Sigmoid colon (tissue), 6 donors: ENCODE measurements at regions not wholly inside any gene's neighbourhood (a gene's known extent, or its start where the extent isn't known, plus 50 kb on each side); places are given as distances from the start of the nearest gene placed in this dataset.

Experiments used
- DNase-seq: peaks from one replicate; pipeline ENCODE4 v3.0.0-alpha.2; 2019
- H3K27ac ChIP-seq, 4 donors: fragments of 200-600 bp; sonication (generic); one replicate each; pipeline ENCODE4 v1.5.1; 2016 to 2019; ENCODE audit warnings: mild to moderate bottlenecking in 1 of 4
- H3K27me3 ChIP-seq, 3 donors: fragments of 200-600 bp; sonication (generic); one replicate each; pipeline ENCODE4 v1.5.1; 2019; ENCODE audit warnings: mild to moderate bottlenecking in 1 of 3
- H3K36me3 ChIP-seq, 4 donors: fragments of 200-600 bp; sonication (generic); one replicate each; pipeline ENCODE4 v1.5.1; 2016 to 2019
- H3K4me1 ChIP-seq, 4 donors: fragments of 200-600 bp; sonication (generic); one replicate each; pipeline ENCODE4 v1.5.1; 2017 to 2019
- H3K4me3 ChIP-seq, 4 donors: fragments of 200-600 bp; sonication (generic); one replicate each; pipeline ENCODE4 v1.5.1; 2017 to 2019; ENCODE audit warnings: mild to moderate bottlenecking in 2 of 4, moderate library complexity in 1 of 4
- H3K9me3 ChIP-seq, 4 donors: fragments of 200-600 bp in 3 of 4; sonication (generic) in 3 of 4; one replicate each; pipeline versions ENCODE4 v1.5.1 to v1.6.1; 2013 to 2019
- EP300 ChIP-seq, 4 donors: sonication (generic); formaldehyde crosslinking; IDR thresholded peaks; one replicate each; pipeline ENCODE4 v1.6.1; 2017; ENCODE audit warnings: antibody characterized with exemption in 4 of 4
- POLR2A ChIP-seq, 2 donors: fragments of 450-650 bp; IDR thresholded peaks; one replicate each; pipeline ENCODE4 v1.6.1; 2016; ENCODE audit warnings: antibody characterized with exemption in 2 of 2, mild to moderate bottlenecking in 2 of 2, moderate library complexity in 2 of 2
- POLR2AphosphoS5 ChIP-seq, 4 donors: sonication (generic); formaldehyde crosslinking; IDR thresholded peaks; one replicate each; pipeline ENCODE4 v1.6.1; 2017; ENCODE audit warnings: antibody characterized with exemption in 4 of 4
- WGBS, 2 donors: extraction: QIAGEN DNeasy Blood & Tissue Kit; methylation state at CpG; one replicate each; pipeline ENCODE4 v1.1.7; 2013; 5-methylcytosine and 5-hydroxymethylcytosine counted together
- intact Hi-C: fragments of 100-400 bp; cut with DNase I; formaldehyde crosslinking; loops from one replicate; pipeline ENCODE4 v1.15.1; 2023
- TF ChIP-seq, protein P1 (sequence below), 4 experiments: fragments of 450-650 bp in 3 of 4; fragments of 200-600 bp in 1 of 4; IDR thresholded peaks; one replicate each; pipeline ENCODE4 v1.5.1; 2016 to 2019; ENCODE audit warnings: antibody characterized with exemption in 4 of 4, mild to moderate bottlenecking in 3 of 4, moderate library complexity in 2 of 4
- donor health status: healthy with polysubstance abuse.
- donor health status: healthy.

DNA sequence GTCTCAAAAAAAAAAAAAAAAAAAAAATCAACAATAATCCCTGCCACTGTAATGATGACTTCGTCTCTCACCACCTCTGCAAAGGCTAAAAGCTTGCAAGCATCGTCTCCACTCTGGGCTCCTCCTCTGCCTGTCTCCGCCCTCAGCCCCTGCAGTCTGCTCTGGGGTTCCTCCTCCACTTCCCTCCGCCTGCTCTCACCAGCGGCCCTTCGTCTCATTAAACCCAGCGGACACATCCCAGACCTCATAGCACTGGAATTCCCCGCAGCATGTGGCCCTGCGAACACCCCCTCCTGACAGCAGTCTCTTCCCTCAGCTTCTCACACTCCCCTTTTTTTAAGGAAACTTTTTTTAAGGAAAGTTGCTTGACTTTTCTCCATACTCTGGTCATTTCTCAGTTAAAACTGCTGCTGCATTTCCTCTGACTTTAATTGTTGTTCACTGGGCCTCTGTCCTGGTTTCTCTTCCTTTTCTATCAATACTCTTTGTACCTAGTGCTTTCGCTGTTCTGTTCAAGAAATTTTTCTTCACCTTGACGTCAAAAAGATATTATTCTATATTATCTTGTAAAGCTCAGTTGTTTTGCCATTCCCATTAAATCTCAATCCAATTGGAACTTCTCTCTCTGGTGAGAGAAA lies 70.9 kb upstream of the PLEKHG1 start:
- Histone ChIP-seq H3K4me3 (no peak overlapping the region), H3K4me1 (peaks cover 0 to 31% (median 23%) of the 10 kb centered on the region in 4 donors), H3K27ac (peak overlapping the region in 3 of 4 donors; percentile 62 to 79 (median 77)), H3K36me3 (no peaks in the 10 kb centered on the region), H3K9me3 (no peaks in the 10 kb centered on the region), H3K27me3 (no peaks in the 10 kb centered on the region)
- intact Hi-C loops: loop anchor here (5.0 kb wide), 1 partner anchor 69 kb away; the partner anchor contains the start of gene PLEKHG1
- 48 to 72% methylated on average over 11 of the region's 11 CpGs for WGBS, 2 donors
- DNase-seq: peak; percentile 91
- TF ChIP-seq POLR2AphosphoS5 (IDR thresholded peaks at IDR 0.05): peak; percentile 47 to 89 (median 83)
- TF ChIP-seq EP300 (IDR thresholded peaks at IDR 0.05): peak in 2 of 4 donors; percentile 40 to 53
- no peak for TF ChIP-seq POLR2A (IDR thresholded peaks at IDR 0.05)

DNA sequence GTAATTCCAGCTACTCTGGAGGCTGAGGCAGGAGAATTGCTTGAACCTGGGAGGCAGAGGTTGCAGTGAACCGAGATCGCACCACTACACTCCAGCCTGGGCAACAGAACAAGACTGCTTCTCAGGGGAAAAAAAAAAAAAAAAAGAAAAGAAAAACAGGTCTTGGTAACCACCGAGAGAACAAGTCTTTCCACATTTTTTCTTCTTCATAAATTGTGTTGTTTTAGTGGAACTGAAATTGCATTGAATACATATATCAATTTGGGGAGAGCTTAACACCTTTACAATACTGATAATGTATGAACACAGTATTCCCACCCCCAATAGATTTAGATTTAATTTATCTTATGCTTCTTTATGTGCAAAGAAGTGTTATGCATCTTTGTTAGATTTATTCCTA lies 70.0 kb upstream of the PLEKHG1 start:
- WGBS, 2 donors: 68 to 80% methylated on average over 3 of the region's 3 CpGs
- intact Hi-C loops: loop anchor here (5.0 kb wide), 1 partner anchor 68 kb away; the partner anchor contains the start of gene PLEKHG1
- H3K27ac ChIP-seq: peak overlapping the region in 2 of 4 donors; percentile 77 to 79
- H3K4me1 ChIP-seq: peaks cover 0 to 31% (median 23%) of the 10 kb centered on the region in 4 donors
- H3K4me3 ChIP-seq: no peak overlapping the region
- no peaks in the 10 kb centered on the region for H3K9me3 ChIP-seq
- no peaks in the 10 kb centered on the region for H3K27me3 ChIP-seq
- no peaks in the 10 kb centered on the region for H3K36me3 ChIP-seq
- TF ChIP-seq POLR2A (IDR thresholded peaks at IDR 0.05) (no peak), POLR2AphosphoS5 (IDR thresholded peaks at IDR 0.05) (no peak), EP300 (IDR thresholded peaks at IDR 0.05) (no peak)
- TF ChIP-seq, protein P1, sequence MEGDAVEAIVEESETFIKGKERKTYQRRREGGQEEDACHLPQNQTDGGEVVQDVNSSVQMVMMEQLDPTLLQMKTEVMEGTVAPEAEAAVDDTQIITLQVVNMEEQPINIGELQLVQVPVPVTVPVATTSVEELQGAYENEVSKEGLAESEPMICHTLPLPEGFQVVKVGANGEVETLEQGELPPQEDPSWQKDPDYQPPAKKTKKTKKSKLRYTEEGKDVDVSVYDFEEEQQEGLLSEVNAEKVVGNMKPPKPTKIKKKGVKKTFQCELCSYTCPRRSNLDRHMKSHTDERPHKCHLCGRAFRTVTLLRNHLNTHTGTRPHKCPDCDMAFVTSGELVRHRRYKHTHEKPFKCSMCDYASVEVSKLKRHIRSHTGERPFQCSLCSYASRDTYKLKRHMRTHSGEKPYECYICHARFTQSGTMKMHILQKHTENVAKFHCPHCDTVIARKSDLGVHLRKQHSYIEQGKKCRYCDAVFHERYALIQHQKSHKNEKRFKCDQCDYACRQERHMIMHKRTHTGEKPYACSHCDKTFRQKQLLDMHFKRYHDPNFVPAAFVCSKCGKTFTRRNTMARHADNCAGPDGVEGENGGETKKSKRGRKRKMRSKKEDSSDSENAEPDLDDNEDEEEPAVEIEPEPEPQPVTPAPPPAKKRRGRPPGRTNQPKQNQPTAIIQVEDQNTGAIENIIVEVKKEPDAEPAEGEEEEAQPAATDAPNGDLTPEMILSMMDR (IDR thresholded peaks at IDR 0.05): no peak
- no peak for DNase-seq

DNA sequence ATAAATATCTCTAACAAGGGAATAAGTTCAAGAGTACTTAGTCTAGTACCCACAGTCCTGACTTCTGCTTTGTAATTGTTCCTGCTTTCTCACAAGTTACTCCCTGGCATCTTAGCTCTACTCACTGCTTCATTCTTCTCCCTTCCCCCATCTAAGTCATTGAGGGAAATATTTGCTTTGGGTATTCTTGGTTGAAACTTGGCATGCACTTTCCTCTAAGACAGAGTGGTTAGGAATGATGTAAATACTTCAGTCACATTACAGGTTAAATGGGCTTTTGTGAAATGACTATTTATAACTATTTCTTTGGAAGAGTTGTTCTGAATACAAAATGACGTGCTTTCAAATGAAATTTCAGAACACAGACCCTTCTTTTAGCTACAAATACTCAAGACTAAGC lies 67.7 kb upstream of the PLEKHG1 start:
- no peaks in the 10 kb centered on the region for H3K27me3 ChIP-seq
- DNase-seq: no peak
- H3K36me3 ChIP-seq: no peaks in the 10 kb centered on the region
- H3K9me3 ChIP-seq: no peaks in the 10 kb centered on the region
- intact Hi-C loops: no loop called here
- TF ChIP-seq, protein P1 (IDR thresholded peaks at IDR 0.05): no peak
- TF ChIP-seq POLR2A (IDR thresholded peaks at IDR 0.05) (no peak), POLR2AphosphoS5 (IDR thresholded peaks at IDR 0.05) (no peak), EP300 (IDR thresholded peaks at IDR 0.05) (no peak)
- H3K4me3 ChIP-seq: no peak overlapping the region
- H3K27ac ChIP-seq: no peak overlapping the region
- H3K4me1 ChIP-seq: peaks cover 0 to 28% (median 24%) of the 10 kb centered on the region in 4 donors
- 90 to 96% methylated on average over 1 of the region's 1 CpG for WGBS, 2 donors

DNA sequence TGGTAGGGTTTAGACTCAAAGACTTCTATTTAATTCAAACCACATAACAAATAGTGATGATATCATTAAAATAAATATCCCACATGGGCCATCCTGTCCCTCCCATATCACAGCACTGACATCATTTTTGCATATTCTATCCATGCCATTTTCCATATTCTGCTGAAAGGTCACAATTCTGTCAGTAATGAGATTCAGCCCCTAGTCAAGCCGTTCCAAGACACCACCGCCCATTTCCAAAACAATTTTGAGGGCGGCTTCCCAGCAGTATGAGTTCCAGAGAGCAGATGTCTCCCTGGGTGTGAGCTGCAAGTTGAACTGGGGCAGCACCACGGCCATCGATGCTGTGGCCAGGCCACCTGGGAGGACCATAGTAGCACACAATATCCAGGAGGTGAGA lies 65.1 kb upstream of the PLEKHG1 start:
- H3K27ac ChIP-seq: no peak overlapping the region
- H3K4me3 ChIP-seq: no peak overlapping the region
- H3K9me3 ChIP-seq: no peaks in the 10 kb centered on the region
- no peak for TF ChIP-seq EP300 (IDR thresholded peaks at IDR 0.05)
- H3K27me3 ChIP-seq: no peaks in the 10 kb centered on the region
- 85 to 88% methylated on average over 5 of the region's 5 CpGs for WGBS, 2 donors
- DNase-seq: no peak
- intact Hi-C loops: no loop called here
- H3K4me1 ChIP-seq: peaks cover 0 to 21% (median 13%) of the 10 kb centered on the region in 4 donors
- H3K36me3 ChIP-seq: no peaks in the 10 kb centered on the region

DNA sequence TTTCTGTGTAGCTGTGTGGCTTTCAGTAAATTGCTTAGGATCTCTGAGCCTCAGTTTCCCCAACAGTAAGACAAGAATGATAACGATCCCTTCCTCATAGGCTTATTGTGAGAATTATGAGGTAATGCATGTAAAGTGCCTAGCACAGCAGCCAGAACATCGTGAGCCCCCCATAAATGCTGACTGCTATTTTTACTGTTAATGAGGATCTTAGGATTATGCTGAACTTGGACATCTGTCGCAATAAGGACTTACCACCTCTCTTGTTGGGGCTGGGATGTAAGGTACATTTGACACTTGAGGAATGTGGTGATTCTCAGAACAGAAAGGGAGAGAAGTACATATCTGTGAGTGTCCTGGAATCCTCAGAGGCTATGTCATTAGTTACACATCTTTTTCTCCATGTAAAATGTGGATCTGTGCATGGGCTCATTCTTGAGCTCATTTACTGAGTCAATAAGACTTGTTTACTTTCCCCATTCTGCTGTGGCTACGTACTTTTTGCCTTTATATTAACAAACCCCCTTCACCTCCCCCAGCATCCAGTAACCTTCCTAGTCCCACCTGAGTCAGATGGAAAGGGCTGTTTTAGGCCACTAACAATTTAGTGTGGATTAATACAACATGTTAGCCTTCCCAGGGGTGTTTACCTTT lies 64.4 kb upstream of the PLEKHG1 start:
- no peak for DNase-seq
- TF ChIP-seq POLR2AphosphoS5 (IDR thresholded peaks at IDR 0.05): no peak
- TF ChIP-seq, protein P1 (IDR thresholded peaks at IDR 0.05): no peak
- TF ChIP-seq POLR2A (IDR thresholded peaks at IDR 0.05): no peak
- TF ChIP-seq EP300 (IDR thresholded peaks at IDR 0.05): no peak
- no peak overlapping the region for H3K27ac ChIP-seq
- intact Hi-C loops: no loop called here
- no peak overlapping the region for H3K4me3 ChIP-seq
- no peaks in the 10 kb centered on the region for H3K27me3 ChIP-seq
- 76 to 83% methylated on average over 4 of the region's 4 CpGs for WGBS, 2 donors
- H3K36me3 ChIP-seq: no peaks in the 10 kb centered on the region
- H3K4me1 ChIP-seq: peaks cover 0 to 21% (median 12%) of the 10 kb centered on the region in 4 donors
- no peaks in the 10 kb centered on the region for H3K9me3 ChIP-seq
